ENCODE measurements at regions not wholly inside any gene's neighbourhood (a gene's known extent, or its start where the extent isn't known, plus 50 kb on each side); places are given as distances from the start of the nearest gene placed in this dataset.

GRCh38 chr9:28868228-28868990 is 1295.1 kb upstream of the C9orf72 start:
- Histone ChIP-seq H3K9ac (ENCODE audit: low read depth in 2 of 2, low read length in 2 of 2) (no peak overlapping the region), H3K27me3 (no peaks in the 10 kb centered on the region), H3K4me1 (no peaks in the 10 kb centered on the region), H3K4me3 (no peak overlapping the region), H3K36me3 (no peaks in the 10 kb centered on the region), H3K9me3 (no peaks in the 10 kb centered on the region), H3K27ac (no peak overlapping the region)
- intact Hi-C loops (cut with DNase I), result no loop called here
- TF ChIP-seq CTCF (IDR thresholded peaks at IDR 0.05), result no peak
- DNase-seq, result no peak

GRCh38 chr9:28882529-28882928 is 1309.2 kb upstream of the C9orf72 start:
- Histone ChIP-seq H3K4me1 (no peaks in the 10 kb centered on the region), H3K27me3 (no peaks in the 10 kb centered on the region), H3K4me3 (no peak overlapping the region), H3K36me3 (no peaks in the 10 kb centered on the region), H3K9me3 (no peaks in the 10 kb centered on the region), H3K9ac (ENCODE audit: low read depth in 2 of 2, low read length in 2 of 2) (no peak overlapping the region), H3K27ac (no peak overlapping the region)
- intact Hi-C loops (cut with DNase I), result no loop called here
- no peak for TF ChIP-seq CTCF (IDR thresholded peaks at IDR 0.05)
- DNase-seq, result no peak

- Histone ChIP-seq H3K4me3 (no peak overlapping the region), H3K9ac (ENCODE audit: low read depth in 2 of 2, low read length in 2 of 2) (no peak overlapping the region), H3K27me3 (no peaks in the 10 kb centered on the region), H3K4me1 (no peaks in the 10 kb centered on the region), H3K36me3 (no peaks in the 10 kb centered on the region), H3K27ac (no peak overlapping the region), H3K9me3 (no peaks in the 10 kb centered on the region)
- TF ChIP-seq CTCF (IDR thresholded peaks at IDR 0.05), result no peak
- intact Hi-C loops (cut with DNase I), result no loop called here
- DNase-seq, result no peak
Measured at GRCh38 chr9:28883234-28883633, 1310.0 kb upstream of the C9orf72 start.

GRCh38 chr9:28887188-28887884 is 1314.1 kb upstream of the C9orf72 start:
- H3K4me3 ChIP-seq, result no peak overlapping the region
- no peak for DNase-seq
- no peak overlapping the region for H3K9ac ChIP-seq (ENCODE audit: low read depth in 2 of 2, low read length in 2 of 2)
- intact Hi-C loops (cut with DNase I), result no loop called here
- no peak for TF ChIP-seq CTCF (IDR thresholded peaks at IDR 0.05)
- H3K4me1 ChIP-seq, result no peaks in the 10 kb centered on the region
- H3K36me3 ChIP-seq, result no peaks in the 10 kb centered on the region
- H3K9me3 ChIP-seq, result no peaks in the 10 kb centered on the region
- no peaks in the 10 kb centered on the region for H3K27me3 ChIP-seq
- no peak overlapping the region for H3K27ac ChIP-seq

- no peaks in the 10 kb centered on the region for H3K27me3 ChIP-seq
- intact Hi-C loops (cut with DNase I), result no loop called here
- no peak for TF ChIP-seq CTCF (IDR thresholded peaks at IDR 0.05)
- H3K9me3 ChIP-seq, result no peaks in the 10 kb centered on the region
- H3K27ac ChIP-seq, result no peak overlapping the region
- H3K4me3 ChIP-seq, result no peak overlapping the region
- DNase-seq, result no peak
- no peaks in the 10 kb centered on the region for H3K4me1 ChIP-seq
- no peaks in the 10 kb centered on the region for H3K36me3 ChIP-seq
- H3K9ac ChIP-seq (ENCODE audit: low read depth in 2 of 2, low read length in 2 of 2), result no peak overlapping the region
Measured at GRCh38 chr9:28888806-28889205, 1315.5 kb upstream of the C9orf72 start.
